ENCODE measurements at regions not wholly inside any gene's neighbourhood (a gene's known extent, or its start where the extent isn't known, plus 50 kb on each side); places are given as distances from the start of the nearest gene placed in this dataset.

GRCh38 chr12:90404071-90404470 is 550.9 kb downstream of the CCER1 start:
- no peak for DNase-seq (ENCODE audit: low spot score)

GRCh38 chr12:90401185-90401584 is 553.8 kb downstream of the CCER1 start:
- no peak for DNase-seq (ENCODE audit: low spot score)

- DNase-seq (ENCODE audit: low spot score): no peak
Observed at GRCh38 chr12:90399357-90399756, 555.6 kb downstream of the CCER1 start.

GRCh38 chr12:90398285-90398836 is 556.6 kb downstream of the CCER1 start:
- no peak for DNase-seq (ENCODE audit: low spot score)

GRCh38 chr12:90396556-90396955 is 558.4 kb downstream of the CCER1 start:
- DNase-seq (ENCODE audit: low spot score): no peak

GRCh38 chr12:90393652-90394051 is 561.3 kb downstream of the CCER1 start:
- DNase-seq (ENCODE audit: low spot score): no peak

- no peak for DNase-seq (ENCODE audit: low spot score)
Observed at GRCh38 chr12:90393089-90393488, 561.9 kb downstream of the CCER1 start.

GRCh38 chr12:90390947-90391346 is 564.0 kb downstream of the CCER1 start:
- no peak for DNase-seq (ENCODE audit: low spot score)

GRCh38 chr12:90368081-90368480 is 586.9 kb downstream of the CCER1 start:
- no peak for DNase-seq (ENCODE audit: low spot score)

GRCh38 chr12:90366286-90366685 is 588.7 kb downstream of the CCER1 start:
- no peak for DNase-seq (ENCODE audit: low spot score)

GRCh38 chr12:90360300-90360699 is 594.7 kb downstream of the CCER1 start:
- no peak for DNase-seq (ENCODE audit: low spot score)

GRCh38 chr12:90355711-90356355 is 599.1 kb downstream of the CCER1 start:
- no peak for DNase-seq (ENCODE audit: low spot score)

- no peak for DNase-seq (ENCODE audit: low spot score)
Observed at GRCh38 chr12:90343966-90344365, 611.0 kb downstream of the CCER1 start.

- no peak for DNase-seq (ENCODE audit: low spot score)
Observed at GRCh38 chr12:90342081-90342480, 612.9 kb downstream of the CCER1 start.

- no peak for DNase-seq (ENCODE audit: low spot score)
Observed at GRCh38 chr12:90339837-90340236, 615.1 kb downstream of the CCER1 start.

- no peak for DNase-seq (ENCODE audit: low spot score)
Observed at GRCh38 chr12:90338365-90338764, 616.6 kb downstream of the CCER1 start.

GRCh38 chr12:90337018-90337417 is 618.0 kb downstream of the CCER1 start:
- no peak for DNase-seq (ENCODE audit: low spot score)

GRCh38 chr12:90335566-90335965 is 619.4 kb downstream of the CCER1 start:
- DNase-seq (ENCODE audit: low spot score): no peak

GRCh38 chr12:90333939-90334338 is 621.0 kb downstream of the CCER1 start:
- no peak for DNase-seq (ENCODE audit: low spot score)

- no peak for DNase-seq (ENCODE audit: low spot score)
Observed at GRCh38 chr12:90333424-90333823, 621.6 kb downstream of the CCER1 start.

GRCh38 chr12:90331821-90332220 is 623.2 kb downstream of the CCER1 start:
- no peak for DNase-seq (ENCODE audit: low spot score)

GRCh38 chr12:90331262-90331661 is 622.6 kb upstream of the ATP2B1 start:
- DNase-seq (ENCODE audit: low spot score): no peak

GRCh38 chr12:90327793-90328743 is 619.4 kb upstream of the ATP2B1 start:
- DNase-seq (ENCODE audit: low spot score): no peak
